HuH-7 (cell line): ENCODE measurements at regions not wholly inside any gene's neighbourhood (a gene's known extent, or its start where the extent isn't known, plus 50 kb on each side); places are given as distances from the start of the nearest gene placed in this dataset.
"Not testable (repeated sequence)": the region's sequence is repeated elsewhere in the genome, so short reads cannot be mapped to it uniquely, and the experiment has no call there.

Experiments used
- DNase-seq: peaks from one replicate; pipeline ENCODE4 v3.0.0; 2011; ENCODE audit warnings: low spot score

GRCh38 chr12:68422956-68423574, 90.9 kb upstream of the MDM1 start:
- no peak for DNase-seq

- DNase-seq: no peak
Observed at GRCh38 chr12:68425998-68426397, 93.8 kb upstream of the MDM1 start.

- no peak for DNase-seq
Observed at GRCh38 chr12:68428211-68428610, 96.0 kb upstream of the MDM1 start.

GRCh38 chr12:68428724-68429501, 96.8 kb upstream of the MDM1 start:
- no peak for DNase-seq

- no peak for DNase-seq
Observed at GRCh38 chr12:68429696-68430095, 97.5 kb upstream of the MDM1 start.

- DNase-seq: no peak
Observed at GRCh38 chr12:68431786-68432185, 99.6 kb upstream of the MDM1 start.

- DNase-seq: no peak
Observed at GRCh38 chr12:68432622-68433021, 100.5 kb upstream of the MDM1 start.

GRCh38 chr12:68434391-68435298, 102.5 kb upstream of the MDM1 start:
- no peak for DNase-seq

GRCh38 chr12:68435299-68435637, 103.1 kb upstream of the MDM1 start:
- DNase-seq: no peak

GRCh38 chr12:68435816-68436215, 103.7 kb upstream of the MDM1 start:
- no peak for DNase-seq

- DNase-seq: no peak
Observed at GRCh38 chr12:68438601-68439000, 106.4 kb upstream of the MDM1 start.

- no peak for DNase-seq
Observed at GRCh38 chr12:68439368-68440045, 107.3 kb upstream of the MDM1 start.

GRCh38 chr12:68440068-68440581, 108.0 kb upstream of the MDM1 start:
- no peak for DNase-seq

- no peak for DNase-seq
Observed at GRCh38 chr12:68441167-68441566, 109.0 kb upstream of the MDM1 start.

GRCh38 chr12:68442353-68442972, 110.3 kb upstream of the MDM1 start:
- not testable (repeated sequence) for DNase-seq

- DNase-seq: not testable (repeated sequence)
Observed at GRCh38 chr12:68443695-68444094, 111.5 kb upstream of the MDM1 start.

GRCh38 chr12:68445824-68446223, 113.7 kb upstream of the MDM1 start:
- no peak for DNase-seq

- no peak for DNase-seq
Observed at GRCh38 chr12:68446384-68446783, 114.2 kb upstream of the MDM1 start.

GRCh38 chr12:68446901-68447796, 115.0 kb upstream of the MDM1 start:
- DNase-seq: no peak

GRCh38 chr12:68447797-68448260, 115.7 kb upstream of the MDM1 start:
- DNase-seq: no peak
